ENCODE measurements at regions not wholly inside any gene's neighbourhood (a gene's known extent, or its start where the extent isn't known, plus 50 kb on each side); places are given as distances from the start of the nearest gene placed in this dataset.
A peak's percentile ranks its signal among the peaks of the same experiment; 100 is the strongest.
"Not testable (repeated sequence)": the region's sequence is repeated elsewhere in the genome, so short reads cannot be mapped to it uniquely, and the experiment has no call there.

DNA sequence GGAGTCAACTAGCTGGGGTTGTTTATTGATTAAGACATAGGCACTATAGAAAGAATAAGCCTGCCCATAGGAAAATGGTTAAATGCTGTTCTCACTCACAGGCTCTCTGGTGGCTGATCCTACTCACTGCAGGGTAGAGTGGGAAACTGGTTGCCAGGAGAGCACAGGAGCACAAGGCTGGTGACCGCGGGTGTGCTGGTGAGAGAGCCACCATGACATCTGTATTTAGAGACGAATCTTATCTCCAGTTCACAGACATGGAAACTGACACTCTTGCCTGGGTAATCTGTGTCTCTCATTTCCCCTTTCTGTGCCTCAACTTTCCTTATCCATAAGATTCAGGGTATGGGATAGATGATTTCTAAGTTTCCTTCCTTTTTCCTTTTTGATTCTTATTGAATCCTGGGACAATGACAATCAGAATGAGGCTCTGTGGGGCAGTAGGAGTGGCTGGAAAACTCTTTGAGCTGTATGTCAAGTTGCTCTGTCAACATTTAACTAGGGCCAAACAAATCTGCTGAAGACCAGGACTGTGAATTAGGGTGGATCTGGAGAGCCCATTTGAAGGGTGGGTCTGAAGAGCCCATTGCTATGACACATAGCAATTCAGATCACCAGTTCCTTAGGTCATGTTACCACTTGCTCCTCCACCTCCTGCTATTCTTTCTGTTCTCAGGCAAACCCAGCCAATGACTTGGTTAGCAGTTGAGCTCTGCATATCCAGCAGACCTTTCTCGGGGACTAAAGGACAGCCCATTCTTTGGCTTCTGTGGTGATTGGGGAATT lies 286.1 kb upstream of the TBL1XR1 start:
- DNase-seq = peak; percentile 19

DNA sequence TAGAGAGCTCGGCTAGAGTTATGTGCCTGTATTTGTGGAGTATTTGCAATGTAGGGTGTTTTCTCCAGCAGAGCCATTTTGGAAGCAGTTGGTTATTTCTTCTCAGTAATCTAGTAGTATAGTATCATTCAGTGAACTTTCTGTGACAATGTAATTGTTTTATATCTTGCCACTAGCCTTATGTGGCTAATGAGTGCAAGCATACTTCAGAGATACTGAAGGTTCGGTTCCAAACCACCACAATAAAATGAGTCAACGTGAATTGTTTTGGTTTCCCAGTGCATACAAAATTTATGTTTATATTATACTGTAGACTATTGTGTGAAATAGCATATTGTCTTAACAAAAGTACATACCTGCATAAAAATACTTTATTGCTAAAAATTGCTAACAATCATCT lies 286.9 kb upstream of the TBL1XR1 start:
- no peak for DNase-seq

DNA sequence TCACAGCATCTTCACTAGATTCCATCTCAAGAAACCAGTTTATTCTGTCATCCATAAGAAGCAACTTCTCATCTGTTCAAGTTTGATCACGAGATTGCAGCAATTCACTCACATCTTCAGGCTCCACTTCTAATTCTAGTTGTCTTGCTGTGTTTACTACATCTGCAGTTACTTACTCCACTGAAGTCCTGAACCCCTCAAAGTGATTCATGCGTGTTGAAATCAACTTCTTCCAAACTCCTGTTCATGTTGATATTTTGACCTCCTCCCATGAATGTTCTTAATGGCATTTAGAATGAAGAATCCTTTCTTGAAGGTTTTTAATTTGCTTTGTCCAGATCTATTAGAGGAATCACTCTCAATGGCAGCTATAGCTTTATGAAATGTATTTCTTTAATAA lies 287.6 kb upstream of the TBL1XR1 start:
- DNase-seq = no peak

DNA sequence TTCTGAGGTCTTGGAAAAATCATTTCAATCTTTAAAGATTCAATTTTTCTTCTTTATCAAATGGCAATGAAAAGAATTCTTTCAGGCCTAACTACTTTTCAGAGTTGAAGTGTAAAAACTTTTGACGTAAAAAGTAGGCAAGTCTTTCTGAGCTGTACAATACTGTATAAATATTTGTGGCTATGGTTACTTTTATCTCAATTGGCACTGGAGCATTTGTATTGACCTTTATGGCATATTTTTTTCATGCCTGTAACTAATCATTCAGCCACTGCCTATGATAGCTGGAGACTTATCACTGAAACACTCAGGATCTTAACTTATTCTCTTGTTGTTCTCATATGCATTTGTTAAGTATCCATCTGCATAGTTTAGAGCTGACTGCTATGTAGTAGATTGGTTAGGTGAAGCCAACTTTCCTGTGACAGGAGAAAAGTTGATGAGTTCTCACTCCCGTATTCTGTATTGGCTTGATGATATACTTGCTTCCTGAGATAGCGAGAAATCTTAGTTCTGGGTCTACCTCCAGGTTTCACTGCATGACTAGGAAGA lies 290.4 kb upstream of the TBL1XR1 start:
- no peak for DNase-seq

DNA sequence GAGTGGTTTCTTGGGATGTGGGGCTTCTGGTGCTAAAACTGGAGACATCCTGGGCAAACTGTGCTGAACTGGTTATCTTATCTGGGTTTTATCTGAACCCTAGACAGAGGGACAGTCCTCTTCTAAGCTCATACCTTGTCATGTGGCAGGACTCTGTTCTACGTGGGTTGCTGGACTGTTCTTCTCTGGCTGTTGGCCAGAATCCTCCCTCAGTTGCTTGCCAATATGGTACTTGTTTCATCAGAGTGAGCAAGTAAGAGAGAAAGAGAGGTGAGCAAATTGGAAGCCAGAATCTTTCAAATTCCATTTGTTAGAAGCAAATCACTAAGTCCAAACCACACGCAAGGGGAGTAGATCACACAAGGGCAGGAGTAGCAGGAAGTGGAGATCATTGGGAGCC lies 291.5 kb upstream of the TBL1XR1 start:
- no peak for DNase-seq

DNA sequence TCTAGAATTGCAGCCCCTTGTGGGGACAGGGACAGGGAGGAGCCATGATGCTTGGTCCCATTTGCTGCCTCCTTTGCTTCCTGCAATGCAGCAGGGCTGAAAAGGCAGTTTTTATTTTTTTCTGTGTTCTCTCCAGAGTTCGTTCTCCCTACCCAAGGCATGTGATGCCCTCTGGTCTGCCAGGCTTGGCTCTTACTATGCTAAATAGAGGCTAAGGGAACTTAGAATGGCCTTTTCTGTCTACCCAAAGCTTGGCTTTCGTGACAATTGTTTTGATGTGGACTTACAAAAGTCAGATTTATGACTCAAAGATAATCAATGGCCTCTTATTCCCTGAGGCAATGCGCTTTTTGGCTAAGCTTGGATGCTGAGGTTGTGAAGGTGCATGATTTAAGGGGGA lies 293.3 kb upstream of the TBL1XR1 start:
- DNase-seq = no peak

DNA sequence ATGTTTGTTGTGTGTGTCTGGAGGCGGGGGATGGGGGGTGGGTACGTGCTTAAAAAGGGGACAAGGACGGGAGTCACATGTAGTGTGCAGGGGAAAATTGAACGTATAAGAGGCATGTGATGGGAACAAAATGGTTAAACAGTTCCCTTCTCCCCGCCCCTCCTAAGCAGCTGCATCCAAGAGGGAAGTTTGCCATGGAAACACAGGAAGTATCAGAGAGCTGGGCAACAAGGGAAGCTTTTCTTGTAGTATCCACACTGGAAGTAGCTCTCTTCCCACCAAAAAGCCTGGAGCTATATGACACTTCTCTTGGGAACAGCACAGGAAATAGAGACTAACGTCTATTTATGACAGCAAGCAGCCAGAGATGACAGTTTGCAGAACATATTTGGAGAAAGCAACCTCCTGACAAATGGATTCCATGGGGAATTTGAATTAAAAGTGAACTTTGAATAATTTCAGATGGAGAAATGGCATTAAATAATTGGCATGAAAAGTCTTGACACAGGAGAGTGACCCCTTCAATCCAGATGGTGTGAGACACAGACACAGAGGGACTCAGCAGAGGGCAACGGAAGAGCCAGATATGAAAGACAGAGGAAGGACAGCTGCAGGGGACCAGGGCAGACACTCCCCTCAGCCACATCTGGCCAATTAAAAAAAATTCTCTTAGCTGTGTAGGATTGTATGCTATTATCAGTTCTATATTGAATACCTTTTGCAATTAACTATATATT lies 294.2 kb upstream of the TBL1XR1 start:
- DNase-seq = no peak

DNA sequence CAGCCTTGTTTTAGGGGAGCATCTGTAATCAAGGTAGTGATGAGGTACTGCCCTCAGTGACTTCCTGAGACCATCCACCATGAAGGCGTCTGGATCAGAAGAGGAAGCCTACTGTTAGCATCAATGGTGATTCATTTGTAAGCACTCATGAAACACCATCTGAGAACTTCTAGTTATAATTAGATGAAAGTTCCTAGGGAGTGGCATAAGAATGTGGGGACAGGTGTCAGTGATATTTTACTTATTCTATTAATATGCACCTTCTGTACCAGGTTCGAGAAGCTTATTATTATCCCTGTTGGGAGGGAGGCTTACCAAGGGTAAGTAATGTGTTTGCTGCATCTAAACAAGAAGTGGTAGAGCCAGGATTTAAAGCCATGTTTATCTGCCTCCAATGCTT lies 295.8 kb upstream of the TBL1XR1 start:
- no peak for DNase-seq

DNA sequence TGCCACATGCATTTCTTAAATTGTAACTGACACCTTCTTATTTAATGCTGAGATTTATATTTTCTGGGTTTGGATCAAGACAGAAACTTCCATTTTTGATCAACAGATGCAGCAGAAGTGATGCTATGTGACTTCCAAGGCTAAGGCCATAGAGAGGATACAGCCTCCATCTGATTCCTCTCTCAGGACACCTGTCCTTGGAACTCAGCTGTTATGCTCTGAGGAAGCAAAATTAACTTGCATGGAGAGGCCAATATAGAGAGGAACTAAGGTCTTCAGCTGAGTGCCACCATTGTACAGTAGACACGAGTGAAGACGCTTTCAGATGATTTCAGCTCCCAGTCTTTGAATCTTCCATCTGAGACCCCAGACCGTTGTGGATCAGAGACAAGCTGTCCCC lies 296.9 kb upstream of the TBL1XR1 start:
- no peak for DNase-seq

DNA sequence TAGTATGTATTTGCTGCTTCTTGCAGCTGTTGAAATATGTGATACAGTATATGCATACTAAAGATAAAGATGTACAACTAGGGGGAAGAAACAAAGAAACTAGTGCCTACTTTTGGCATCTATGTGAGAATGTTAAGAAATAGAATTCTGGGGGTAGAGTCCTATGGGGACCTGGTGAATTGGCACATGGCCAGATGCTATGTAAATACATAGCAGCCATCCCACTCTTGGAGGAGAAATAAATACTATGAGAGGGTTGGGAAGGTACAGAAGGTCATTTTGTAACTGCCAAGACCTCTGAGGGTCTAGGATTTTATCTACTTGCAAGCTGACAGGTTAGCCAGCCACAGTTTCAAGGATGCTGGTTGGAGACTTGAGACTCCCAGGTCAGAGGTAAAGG lies 298.3 kb upstream of the TBL1XR1 start:
- DNase-seq = no peak

DNA sequence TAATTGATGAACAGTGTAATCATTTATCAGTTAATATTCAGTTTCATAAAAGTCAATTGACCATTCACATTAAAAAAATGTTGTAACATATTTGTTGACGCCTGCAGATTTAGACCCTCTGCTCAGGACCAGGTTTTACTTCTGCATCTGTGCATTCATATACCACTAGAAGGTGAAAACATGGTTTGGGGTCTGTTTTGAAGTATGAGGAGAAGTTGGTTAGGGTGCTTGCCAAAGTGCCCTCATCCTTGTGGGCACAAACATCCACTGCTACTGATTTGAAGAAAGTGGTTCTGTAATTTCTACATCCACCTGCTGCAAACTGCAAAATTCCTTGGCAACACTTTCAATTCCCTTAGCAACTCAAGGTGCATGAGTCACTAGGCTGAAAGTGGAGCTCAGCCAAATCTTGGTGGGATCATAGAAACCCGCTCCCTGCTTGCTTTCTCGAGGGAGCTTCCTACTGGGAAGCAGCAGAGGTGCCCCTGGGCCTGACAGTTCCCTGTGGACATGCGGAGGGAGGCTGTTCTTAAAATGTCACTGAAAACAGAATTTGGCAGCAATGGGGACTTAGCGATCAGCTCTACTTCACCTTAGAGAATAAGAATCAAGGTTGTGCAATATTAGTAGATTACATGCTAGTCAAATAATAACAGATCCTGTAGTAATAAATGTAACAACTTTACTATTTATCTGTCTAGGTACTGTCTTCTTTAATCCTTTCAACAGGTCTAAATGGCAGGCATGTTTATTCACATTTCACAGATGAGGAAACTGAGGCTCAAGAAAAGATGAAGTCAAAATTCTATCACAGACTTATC lies 301.0 kb upstream of the TBL1XR1 start:
- DNase-seq = no peak

DNA sequence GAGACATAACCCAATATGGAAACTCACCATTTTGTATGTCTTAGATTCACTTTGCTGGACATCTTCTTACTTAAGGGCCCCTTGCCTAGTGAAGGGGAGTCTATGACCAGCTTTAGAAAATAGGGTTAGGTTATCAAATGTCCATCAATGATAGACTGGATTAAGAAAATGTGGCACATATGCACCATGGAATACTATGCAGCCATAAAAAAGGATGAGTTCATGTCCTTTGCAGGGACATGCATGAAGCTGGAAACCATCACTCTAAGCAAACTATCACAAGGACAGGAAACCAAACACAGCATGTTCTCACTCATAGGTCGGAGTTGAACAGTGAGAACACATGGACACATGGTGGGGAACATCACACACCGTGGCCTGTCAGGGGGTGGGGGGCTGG lies 301.8 kb upstream of the TBL1XR1 start:
- not testable (repeated sequence) for DNase-seq

DNA sequence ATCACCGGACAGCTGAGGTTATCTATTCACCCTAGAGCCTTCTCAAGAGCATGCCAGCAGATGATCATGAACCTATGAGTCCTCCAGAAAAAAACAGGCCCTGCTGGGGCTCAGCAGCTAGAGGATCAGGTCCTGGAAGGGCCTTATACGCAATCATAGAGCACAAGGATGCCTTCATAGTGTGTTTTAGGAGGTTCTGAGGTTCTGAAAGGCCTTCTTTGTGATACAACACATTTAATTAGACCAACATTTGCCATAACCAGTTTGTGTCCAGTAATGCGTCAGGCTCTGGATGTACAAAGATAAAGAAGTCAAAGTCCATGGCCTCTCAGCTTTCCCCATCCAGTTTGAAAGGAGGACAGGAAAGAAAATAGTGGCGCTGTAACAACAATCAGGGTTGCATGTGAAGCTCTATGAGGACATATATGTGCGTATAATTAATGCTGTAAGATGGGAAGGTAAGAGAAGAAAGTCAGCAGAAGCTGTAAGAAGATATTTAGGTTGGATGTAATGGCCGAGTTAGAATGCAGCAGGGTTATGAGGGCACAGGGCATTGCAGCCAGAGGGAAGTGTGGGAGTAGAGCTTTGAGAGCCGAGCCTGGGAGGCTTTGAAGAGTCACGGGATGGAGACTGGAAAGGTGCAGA lies 302.6 kb upstream of the TBL1XR1 start:
- no peak for DNase-seq

DNA sequence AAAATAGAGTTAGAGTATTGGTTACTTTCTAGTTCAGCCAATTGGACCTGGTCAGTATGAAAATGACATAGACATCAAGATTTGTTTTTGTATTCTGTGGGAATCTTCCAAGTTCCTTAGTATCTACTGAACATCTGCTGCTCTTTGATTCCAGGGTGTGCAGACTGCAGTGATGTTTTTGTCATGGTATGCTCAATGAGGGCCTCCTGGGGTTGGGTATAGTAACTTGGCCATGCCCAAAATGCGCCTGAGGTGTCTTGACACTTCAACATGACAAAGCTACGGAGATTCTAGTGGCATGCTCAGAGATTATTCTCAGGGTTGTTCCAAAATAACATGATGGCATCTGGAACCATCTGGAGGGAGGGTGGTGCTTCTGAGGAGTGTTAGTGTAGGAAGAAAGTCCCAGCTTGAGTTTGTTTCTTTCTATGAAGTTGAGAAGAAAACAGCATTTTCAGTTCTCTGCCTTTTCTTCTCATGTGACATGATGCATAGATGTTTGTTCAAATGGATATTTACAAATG lies 313.5 kb upstream of the TBL1XR1 start:
- DNase-seq = no peak

DNA sequence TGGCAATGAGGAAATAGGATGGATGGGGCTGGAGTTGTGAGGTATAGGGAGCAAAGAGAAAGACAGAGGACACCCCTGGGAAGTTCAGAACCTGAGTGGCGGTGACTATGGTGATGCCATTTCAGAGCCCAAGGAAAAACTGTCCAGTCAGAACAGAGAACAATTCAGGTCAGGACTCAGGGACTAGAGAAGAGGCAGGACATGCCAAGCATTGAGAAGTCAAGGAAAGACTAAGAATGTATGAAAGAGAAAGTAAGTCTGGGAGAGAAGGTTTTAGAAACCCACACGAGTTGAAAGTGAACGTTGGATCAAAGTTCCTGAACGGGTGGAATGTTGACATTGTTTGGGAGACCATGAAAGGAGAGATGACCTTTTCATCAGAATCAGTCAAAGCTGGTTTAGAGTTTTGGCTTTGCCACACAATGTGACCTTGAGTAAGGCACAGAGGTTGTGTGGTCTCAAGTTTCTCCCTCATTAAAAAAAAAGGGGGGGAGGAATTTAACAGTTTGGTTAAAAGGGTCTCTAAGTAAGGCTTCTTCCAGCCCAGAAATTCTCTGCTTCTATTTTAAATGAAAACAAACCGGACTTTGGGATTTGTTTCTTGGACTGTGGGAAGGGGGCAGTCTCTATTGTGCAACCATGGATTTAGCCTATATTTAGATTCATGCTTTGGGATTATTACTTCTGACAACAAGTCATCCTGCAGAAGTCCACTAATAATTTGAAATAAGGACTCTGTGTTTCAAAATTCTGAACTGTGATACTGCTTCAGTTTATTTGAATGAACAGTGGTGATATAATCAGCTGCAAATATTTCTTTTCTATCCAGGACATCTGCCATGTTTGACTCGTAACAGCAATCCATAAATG lies 315.9 kb upstream of the TBL1XR1 start:
- no peak for DNase-seq

DNA sequence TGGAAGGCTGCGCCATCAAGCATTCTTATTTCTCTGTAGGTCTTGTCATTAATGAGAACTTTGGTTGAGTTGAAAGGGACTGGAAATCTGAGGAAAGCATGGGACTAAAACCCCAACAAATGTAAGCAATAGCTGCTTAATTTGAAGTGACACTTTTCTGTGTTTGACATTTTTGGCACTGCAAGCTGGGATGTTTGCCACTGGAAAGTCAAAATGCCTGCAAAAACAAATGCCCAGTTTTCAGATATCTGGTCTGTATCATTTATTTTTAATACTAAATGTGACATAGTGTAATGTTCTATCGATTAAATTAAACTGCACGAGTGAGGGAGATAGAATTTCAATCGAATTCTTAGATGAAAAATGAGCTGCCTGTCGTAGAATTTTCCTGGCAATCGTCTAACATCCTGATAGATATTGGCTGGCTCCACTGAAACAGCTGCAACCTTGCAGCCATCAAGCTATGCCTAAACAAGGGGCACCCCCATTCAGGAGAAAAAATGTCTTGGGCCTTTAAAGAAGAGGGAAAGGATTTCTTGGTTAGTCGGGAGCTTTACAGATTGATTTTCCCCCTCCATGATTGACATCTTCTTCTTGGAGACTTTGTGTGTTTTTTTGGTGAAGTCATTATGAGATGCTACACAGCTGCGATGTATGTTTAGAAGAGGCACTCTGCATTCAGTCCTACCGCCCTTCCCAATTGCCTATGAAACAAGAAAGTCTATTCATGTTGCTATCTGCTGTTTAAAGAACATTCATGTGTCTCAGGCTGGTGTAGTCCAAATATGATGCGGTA lies 316.7 kb upstream of the TBL1XR1 start:
- DNase-seq = no peak

DNA sequence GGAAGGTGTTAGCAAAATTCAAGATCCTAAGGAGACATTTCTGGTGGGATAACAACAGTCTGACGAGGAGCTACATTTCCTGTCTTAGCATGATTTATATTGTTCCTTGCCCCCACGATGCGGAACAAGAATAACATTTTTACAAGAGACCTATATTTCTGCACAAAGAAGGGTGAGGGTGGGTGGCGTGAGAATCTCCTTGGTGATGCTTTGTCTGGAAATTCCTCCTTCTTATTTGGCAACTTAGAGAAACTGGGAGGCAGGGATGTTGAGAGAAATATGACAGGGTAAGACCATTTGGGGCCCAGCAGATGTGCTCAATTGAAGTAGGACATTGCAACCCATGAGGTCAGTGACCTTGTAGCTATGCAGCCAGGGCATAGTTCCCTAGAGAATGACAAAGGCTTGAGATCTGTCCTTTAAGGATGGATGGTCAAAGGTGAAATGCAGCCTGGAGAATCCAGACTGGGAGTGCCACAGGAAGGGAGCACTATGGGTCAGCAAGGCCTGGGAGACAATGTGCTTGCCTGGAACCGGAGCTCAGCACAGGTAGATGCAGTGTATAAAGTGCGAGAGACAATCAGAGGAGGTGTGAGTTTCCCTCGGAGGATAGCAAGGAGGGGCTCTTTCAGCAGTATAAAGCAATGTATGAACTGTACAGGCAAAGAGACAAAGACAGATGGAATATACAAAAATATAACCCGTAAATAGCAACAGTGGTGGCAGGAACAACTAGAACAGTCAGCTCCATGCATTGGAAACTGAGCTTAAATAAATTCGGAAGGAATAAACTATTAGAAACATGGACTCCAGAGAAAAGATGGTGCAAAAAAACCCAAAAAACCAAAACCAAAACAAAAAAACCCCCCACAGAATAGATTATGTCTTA lies 317.6 kb upstream of the TBL1XR1 start:
- no peak for DNase-seq

DNA sequence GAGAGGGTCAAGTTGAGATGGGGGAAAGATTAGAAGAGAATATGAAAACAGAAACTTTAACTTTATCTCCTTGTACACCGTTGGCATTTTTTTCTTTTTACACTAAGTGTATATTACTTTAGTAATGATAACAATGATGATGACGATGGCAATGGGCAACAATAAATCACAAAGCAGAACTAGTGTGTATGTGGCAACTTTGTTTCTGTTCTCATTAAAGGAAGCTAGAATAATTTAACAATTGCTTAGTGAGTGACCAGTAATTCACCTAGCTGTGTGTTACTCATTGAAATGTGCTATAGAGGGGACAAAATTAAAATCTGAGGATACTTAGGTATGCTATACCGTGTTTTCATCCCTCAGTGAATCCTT lies 318.5 kb upstream of the TBL1XR1 start:
- DNase-seq = no peak

DNA sequence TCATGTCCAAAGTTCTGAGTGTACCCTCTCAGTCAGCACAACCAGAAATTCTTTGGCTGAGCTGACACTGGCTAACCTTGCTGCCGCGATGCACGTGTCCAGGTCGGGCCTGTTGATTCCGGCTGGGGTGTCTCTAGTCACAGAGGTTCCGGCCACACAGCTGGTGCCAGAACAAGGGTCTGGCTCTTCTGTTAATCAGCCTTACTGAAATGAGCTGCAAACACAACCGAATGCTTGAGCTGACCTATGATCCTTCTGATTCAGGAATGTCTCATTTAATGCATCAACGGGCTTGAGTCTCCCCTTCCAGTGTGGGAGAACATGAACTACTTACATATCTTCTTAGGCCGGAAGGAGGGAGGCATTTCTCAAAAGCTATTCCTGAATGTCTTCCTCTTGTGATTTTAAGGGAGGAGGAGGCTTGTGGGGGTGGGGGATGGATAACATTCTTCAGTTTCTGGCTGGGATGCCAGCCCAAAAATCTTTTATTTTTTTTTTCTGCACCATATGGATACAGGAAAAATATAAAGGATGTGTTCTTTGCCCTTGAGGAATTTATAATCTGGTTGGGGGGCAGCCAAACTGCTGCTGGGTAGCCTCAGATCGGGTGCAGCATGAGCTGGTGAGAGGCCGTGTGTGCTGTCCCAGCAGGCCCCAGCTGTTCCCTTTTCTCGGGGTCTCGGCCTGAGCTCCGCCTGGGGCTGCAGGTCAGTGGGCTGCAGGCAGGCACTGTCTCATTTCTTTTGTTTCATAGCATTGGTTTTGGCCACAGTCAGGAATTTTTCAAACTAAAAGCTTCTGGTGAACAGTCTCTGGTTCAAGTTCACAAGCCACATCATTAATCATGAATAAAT lies 319.1 kb upstream of the TBL1XR1 start:
- DNase-seq = peak; percentile 88

Data from HCEC 1CT (cell line).